PC-9 (cell line): ENCODE measurements at regions not wholly inside any gene's neighbourhood (a gene's known extent, or its start where the extent isn't known, plus 50 kb on each side); places are given as distances from the start of the nearest gene placed in this dataset.

Source experiments
- CTCF ChIP-seq: fragments of 200-600 bp; sonication (generic); conservative IDR thresholded peaks from 2 replicates; pipeline ENCODE4 v1.6.1; 2017; ENCODE audit warnings: mixed run types, antibody characterized with exemption, mild to moderate bottlenecking, moderate library complexity
- EZH2 ChIP-seq: fragments of 200-600 bp; sonication (generic); IDR thresholded peaks from 2 replicates; pipeline ENCODE4 v1.8.0; 2017; ENCODE audit warnings: antibody characterized with exemption, low read depth

- TF ChIP-seq CTCF (no peak), EZH2 (no peak)
Measured at GRCh38 chr12:114764510-114764909, 80.5 kb upstream of the TBX3 start.
